ENCODE measurements at regions not wholly inside any gene's neighbourhood (a gene's known extent, or its start where the extent isn't known, plus 50 kb on each side); places are given as distances from the start of the nearest gene placed in this dataset.

GRCh38 chr17:6299275-6299674 lies 135.6 kb downstream of the AIPL1 start:
- CTCF ChIA-PET = no interaction called here
- POLR2A ChIA-PET = no interaction called here
- intact Hi-C loops (cut with micrococcal nuclease) = no loop called here
- H3K4me2 ChIP-seq (ENCODE audit: insufficient read depth, low read length) = no peak overlapping the region
- BruUV-seq (replicated peaks) = no TSS peak
- no peaks in the 10 kb centered on the region for H3K79me2 ChIP-seq (ENCODE audit: control insufficient read depth, insufficient read depth, low read length)
- H2AFZ ChIP-seq (ENCODE audit: low read depth, low read length) = no peak overlapping the region
- H3K9me3 ChIP-seq (replicated peaks; ENCODE audit: control insufficient read depth, insufficient read depth, low read length) = no peaks in the 10 kb centered on the region
- H3K36me3 ChIP-seq (ENCODE audit: control insufficient read depth in 2 of 2, extremely low read depth in 1 of 2, insufficient read depth in 2 of 2, low read length in 2 of 2) = no peaks in the 10 kb centered on the region
- no peak overlapping the region for H3K4me3 ChIP-seq (replicated peaks in 1 of 3; ENCODE audit: insufficient read depth in 1 of 3, low read depth in 1 of 3, low read length in 3 of 3)
- H3K9me1 ChIP-seq (replicated peaks; ENCODE audit: control insufficient read depth, extremely low read depth, insufficient read depth, low read length) = no peaks in the 10 kb centered on the region
- DNase-seq (ENCODE audit: low read depth, low spot score) = no peak
- dilution Hi-C loops (cut with MboI; ENCODE audit: extremely low pct_ligation_motif_present, low sequenced_read_pairs) = no loop called here
- no peak overlapping the region for H3K27ac ChIP-seq (ENCODE audit: insufficient read depth, low read depth, low read length)
- no peak for FAIRE-seq
- H3K9ac ChIP-seq (replicated peaks; ENCODE audit: extremely low read depth, insufficient read depth, low read length) = no peak overlapping the region
- H3K27me3 ChIP-seq (ENCODE audit: control insufficient read depth in 2 of 2, insufficient read depth in 2 of 2, low read length in 2 of 2) = peaks cover 0 to 5% of the 10 kb centered on the region in 2 experiments
- no peaks in the 10 kb centered on the region for H4K20me1 ChIP-seq (replicated peaks; ENCODE audit: control insufficient read depth, extremely low read depth, insufficient read depth, low read length)
- H3K4me1 ChIP-seq (ENCODE audit: control insufficient read depth, extremely low read depth, insufficient read depth, low read length) = no peaks in the 10 kb centered on the region
- TF ChIP-seq MAX (IDR thresholded peaks at IDR 0.05; ENCODE audit: insufficient read depth, insufficient read length) = no peak

GRCh38 chr17:6297960-6298359 lies 137.0 kb downstream of the AIPL1 start:
- POLR2A ChIA-PET = no interaction called here
- no peak overlapping the region for H3K4me3 ChIP-seq (replicated peaks in 1 of 3; ENCODE audit: insufficient read depth in 1 of 3, low read depth in 1 of 3, low read length in 3 of 3)
- no peak overlapping the region for H3K4me2 ChIP-seq (ENCODE audit: insufficient read depth, low read length)
- dilution Hi-C loops (cut with MboI; ENCODE audit: extremely low pct_ligation_motif_present, low sequenced_read_pairs) = no loop called here
- no peaks in the 10 kb centered on the region for H3K36me3 ChIP-seq (ENCODE audit: control insufficient read depth in 2 of 2, extremely low read depth in 1 of 2, insufficient read depth in 2 of 2, low read length in 2 of 2)
- H4K20me1 ChIP-seq (replicated peaks; ENCODE audit: control insufficient read depth, extremely low read depth, insufficient read depth, low read length) = no peaks in the 10 kb centered on the region
- FAIRE-seq (no peak), DNase-seq (ENCODE audit: low read depth, low spot score) (no peak)
- no peaks in the 10 kb centered on the region for H3K9me3 ChIP-seq (replicated peaks; ENCODE audit: control insufficient read depth, insufficient read depth, low read length)
- no peaks in the 10 kb centered on the region for H3K9me1 ChIP-seq (replicated peaks; ENCODE audit: control insufficient read depth, extremely low read depth, insufficient read depth, low read length)
- no TSS peak for BruUV-seq (replicated peaks)
- intact Hi-C loops (cut with micrococcal nuclease) = no loop called here
- H3K27me3 ChIP-seq (ENCODE audit: control insufficient read depth in 2 of 2, insufficient read depth in 2 of 2, low read length in 2 of 2) = peaks cover 0 to 5% of the 10 kb centered on the region in 2 experiments
- no peak overlapping the region for H3K27ac ChIP-seq (ENCODE audit: insufficient read depth, low read depth, low read length)
- TF ChIP-seq JUN (IDR thresholded peaks at IDR 0.05; ENCODE audit: borderline replicate concordance, insufficient read depth, insufficient read length, low read depth) (no peak), POLR2AphosphoS5 (IDR thresholded peaks at IDR 0.05; ENCODE audit: insufficient read depth, low read depth, low read length) (no peak), CTCF (IDR thresholded peaks at IDR 0.05; ENCODE audit: extremely low read depth in 1 of 2, insufficient read depth in 1 of 2, low read depth in 1 of 2, low read length in 2 of 2) (no peak), POLR2A (IDR thresholded peaks at IDR 0.05; ENCODE audit: low read depth, low read length) (no peak), MAX (IDR thresholded peaks at IDR 0.05; ENCODE audit: insufficient read depth, insufficient read length) (no peak), FOS (IDR thresholded peaks at IDR 0.05; ENCODE audit: borderline replicate concordance, insufficient read depth, low read length) (no peak), MYC (IDR thresholded peaks at IDR 0.05; ENCODE audit: low read depth, low read length) (no peak), GATA2 (IDR thresholded peaks at IDR 0.05; ENCODE audit: insufficient read depth, insufficient read length, low read depth, low read length) (no peak), EZH2 (IDR thresholded peaks at IDR 0.05; ENCODE audit: borderline replicate concordance, low read depth, low read length, severe bottlenecking) (no peak)
- CTCF ChIA-PET = interaction anchor here (1.1 kb wide), 2 partner anchors 29 to 504 kb away, joined by 3 read pairs; no protein-coding TSS in a partner anchor
- H3K4me1 ChIP-seq (ENCODE audit: control insufficient read depth, extremely low read depth, insufficient read depth, low read length) = no peaks in the 10 kb centered on the region
- H3K79me2 ChIP-seq (ENCODE audit: control insufficient read depth, insufficient read depth, low read length) = no peaks in the 10 kb centered on the region
- H3K9ac ChIP-seq (replicated peaks; ENCODE audit: extremely low read depth, insufficient read depth, low read length) = no peak overlapping the region
- no peak overlapping the region for H2AFZ ChIP-seq (ENCODE audit: low read depth, low read length)
